IMR-90 (cell line): ENCODE measurements at regions not wholly inside any gene's neighbourhood (a gene's known extent, or its start where the extent isn't known, plus 50 kb on each side); places are given as distances from the start of the nearest gene placed in this dataset.

Source experiments
- ATAC-seq: fragments of 200-7000 bp; cut with Tn5 transposase; 2 replicates; pipeline ENCODE4 v1.9.1; 2020; ENCODE audit warnings: low read depth, mild to moderate bottlenecking, moderate library complexity
- BruUV-seq: library from RNA; stranded (reverse); fragments of 400-500 nt; replicated peaks from 2 replicates; lab custom pipeline; 2021; lab: Mats Ljungman, UMichigan
- CTCF ChIA-PET: fragments of 300-600 bp; formaldehyde crosslinking; extraction: SDS; loops from one replicate; lab custom pipeline; 2021; ENCODE audit warnings: antibody characterized with exemption; lab: Yijun Ruan, JAX
- POLR2A ChIA-PET: fragments of 300-600 bp; sonication (Branson Sonifier 250); formaldehyde crosslinking; loops from one replicate; lab custom pipeline; 2022; ENCODE audit warnings: antibody characterized with exemption; ENCODE audit not compliant: unreplicated experiment; lab: Charles Lee
- DNase-seq: peaks from one replicate; pipeline ENCODE4 v3.0.0; 2013
- H2AFZ ChIP-seq: replicated peaks from 2 replicates; pipeline ENCODE3; 2013; ENCODE audit warnings: low read length, mild to moderate bottlenecking; ENCODE audit not compliant: poor library complexity
- H2AK5ac ChIP-seq: 2 replicates; pipeline ENCODE4 v1.6.1; 2013; ENCODE audit warnings: low read depth, low read length, inconsistent platforms
- H2AK9ac ChIP-seq: replicated peaks from 2 replicates; pipeline ENCODE3; 2013; ENCODE audit warnings: mild to moderate bottlenecking, low read depth, low read length, moderate library complexity; ENCODE audit not compliant: poor library complexity
- H2BK120ac ChIP-seq: 2 replicates; pipeline ENCODE4 v1.6.1; 2013; ENCODE audit warnings: low read depth, low read length, inconsistent platforms
- H2BK15ac ChIP-seq: 3 replicates; pipeline ENCODE4 v1.6.1; 2013; ENCODE audit warnings: low read depth, low read length, inconsistent platforms
- H2BK20ac ChIP-seq: 2 replicates; pipeline ENCODE4 v1.6.1; 2013; ENCODE audit warnings: low read depth, mild to moderate bottlenecking, inconsistent platforms, low read length, moderate library complexity
- H2BK5ac ChIP-seq: 2 replicates; pipeline ENCODE4 v1.6.1; 2013; ENCODE audit warnings: mild to moderate bottlenecking, low read depth, low read length, inconsistent platforms; ENCODE audit not compliant: poor library complexity, severe bottlenecking
- H3K14ac ChIP-seq: replicated peaks from 2 replicates; pipeline ENCODE4 v1.6.1; 2013; ENCODE audit warnings: low read depth, low read length, inconsistent platforms
- H3K18ac ChIP-seq: 2 replicates; pipeline ENCODE4 v1.6.1; 2013; ENCODE audit warnings: low read depth, low read length, control low read depth
- H3K23ac ChIP-seq: 2 replicates; pipeline ENCODE4 v1.6.1; 2013; ENCODE audit warnings: low read depth, low read length, inconsistent platforms
- H3K27ac ChIP-seq: 2 replicates; pipeline ENCODE4 v1.5.1; 2013; ENCODE audit warnings: mild to moderate bottlenecking, control low read depth, low read length; ENCODE audit not compliant: insufficient read depth
- H3K27me3 ChIP-seq: 2 replicates; pipeline ENCODE4 v1.6.1; 2013; ENCODE audit warnings: low read length; ENCODE audit not compliant: control insufficient read depth, insufficient read depth
- H3K36me3 ChIP-seq: 2 replicates; pipeline ENCODE4 v1.6.1; 2013; ENCODE audit warnings: low read length, mixed read lengths; ENCODE audit not compliant: control insufficient read depth, insufficient read depth
- H3K4ac ChIP-seq: 2 replicates; pipeline ENCODE4 v1.6.1; 2013; ENCODE audit warnings: low read depth, low read length, inconsistent platforms
- H3K4me1 ChIP-seq: 2 replicates; pipeline ENCODE4 v1.6.1; 2013; ENCODE audit warnings: low read length, mixed read lengths; ENCODE audit not compliant: control insufficient read depth, insufficient read depth
- H3K4me2 ChIP-seq: 2 replicates; pipeline ENCODE4 v1.6.1; 2013; ENCODE audit warnings: low read depth, mild to moderate bottlenecking, control low read depth, low read length, moderate library complexity
- H3K4me3 ChIP-seq: 2 replicates; pipeline ENCODE4 v1.5.1; 2013; ENCODE audit warnings: low read depth, mild to moderate bottlenecking, control low read depth, low read length, moderate library complexity; ENCODE audit not compliant: insufficient read depth
- H3K56ac ChIP-seq: 2 replicates; pipeline ENCODE4 v1.6.1; 2013; ENCODE audit warnings: low read length, inconsistent platforms; ENCODE audit not compliant: insufficient read depth; ENCODE audit errors: extremely low read depth
- H3K79me1 ChIP-seq, 2 experiments: 2 replicates each; pipeline ENCODE4 v1.6.1; 2013; ENCODE audit warnings: low read length in 2 of 2, inconsistent platforms in 1 of 2, low read depth in 1 of 2
- H3K9ac ChIP-seq: 2 replicates; pipeline ENCODE4 v1.6.1; 2013; ENCODE audit warnings: low read depth, low read length, control low read depth
- H3K9me1 ChIP-seq: 2 replicates; pipeline ENCODE4 v1.6.1; 2013; ENCODE audit warnings: low read length, inconsistent platforms; ENCODE audit not compliant: insufficient read depth
- H3K9me3 ChIP-seq: 2 replicates; pipeline ENCODE4 v1.6.1; 2013; ENCODE audit warnings: low read length; ENCODE audit not compliant: control insufficient read depth, insufficient read depth
- H4K20me1 ChIP-seq: 2 replicates; pipeline ENCODE4 v1.6.1; 2013; ENCODE audit warnings: low read length, inconsistent platforms; ENCODE audit not compliant: insufficient read depth
- H4K5ac ChIP-seq: 2 replicates; pipeline ENCODE4 v1.6.1; 2013; ENCODE audit warnings: mild to moderate bottlenecking, low read depth, low read length, control low read depth
- H4K8ac ChIP-seq, 2 experiments: 2 replicates each; pipeline ENCODE4 v1.6.1; 2013; ENCODE audit warnings: low read depth in 2 of 2, low read length in 2 of 2, control low read depth in 1 of 2, inconsistent platforms in 1 of 2
- H4K91ac ChIP-seq: 2 replicates; pipeline ENCODE4 v1.6.1; 2013; ENCODE audit warnings: low read depth, low read length, inconsistent platforms; ENCODE audit not compliant: insufficient read depth
- CHD1 ChIP-seq: IDR thresholded peaks from 2 replicates; pipeline ENCODE4 v1.6.1; 2012; ENCODE audit warnings: low read depth, low read length, improper control_type of control experiment
- CTCF ChIP-seq: conservative IDR thresholded peaks from 2 replicates; pipeline ENCODE4 v1.5.1; 2012; ENCODE audit warnings: mild to moderate bottlenecking, low read depth, low read length, improper control_type of control experiment
- MAFK ChIP-seq: IDR thresholded peaks from 2 replicates; pipeline ENCODE4 v1.6.1; 2012; ENCODE audit warnings: low read depth, low read length, improper control_type of control experiment
- MAZ ChIP-seq: IDR thresholded peaks from 2 replicates; pipeline ENCODE4 v1.6.1; 2012; ENCODE audit warnings: low read depth, mild to moderate bottlenecking, low read length, improper control_type of control experiment, moderate library complexity, borderline replicate concordance
- POLR2A ChIP-seq: IDR thresholded peaks from 2 replicates; pipeline ENCODE4 v1.6.1; 2012; ENCODE audit warnings: mild to moderate bottlenecking, low read depth, low read length
- WGBS, 2 experiments: methylation state at CpG; one replicate each; pipeline versions ENCODE4 v1.1.5 to v1.1.7; 2013; ENCODE audit warnings: missing lambda C conversion rate in 2 of 2; ENCODE audit not compliant: insufficient read length in 1 of 2; ENCODE audit errors: extremely low coverage in 2 of 2; 5-methylcytosine and 5-hydroxymethylcytosine counted together
- dilution Hi-C: fragments of 300-500 bp; cut with HindIII; formaldehyde crosslinking; loops from one replicate; pipeline ENCODE4 v1.14.3; 2018; ENCODE audit warnings: low sequenced_read_pairs; ENCODE audit not compliant: unreplicated experiment
- in situ Hi-C: fragments of 300-500 bp; cut with MboI; formaldehyde crosslinking; loops from 3 replicates; pipeline ENCODE4 v1.14.3; 2019; ENCODE audit warnings: low sequenced_read_pairs, inconsistent platforms, mixed read lengths
- intact Hi-C: fragments of 100-400 bp; cut with micrococcal nuclease; formaldehyde crosslinking; loops from 2 replicates; pipeline ENCODE4 v1.10.0; 2022

- Histone ChIP-seq H3K9me1 (no peaks in the 10 kb centered on the region), H3K36me3 (no peaks in the 10 kb centered on the region), H2BK5ac (no peak overlapping the region), H4K8ac (no peak overlapping the region), H2BK20ac (no peak overlapping the region), H2BK15ac (no peak overlapping the region), H2BK120ac (no peak overlapping the region), H3K56ac (no peak overlapping the region), H3K79me1 (no peaks in the 10 kb centered on the region), H3K23ac (no peak overlapping the region), H3K14ac (no peak overlapping the region), H3K27me3 (no peaks in the 10 kb centered on the region), H2AFZ (no peak overlapping the region), H3K4ac (no peak overlapping the region), H3K4me1 (no peaks in the 10 kb centered on the region), H3K4me2 (no peak overlapping the region), H3K27ac (no peak overlapping the region), H3K9ac (no peak overlapping the region), H4K5ac (no peak overlapping the region), H2AK5ac (no peak overlapping the region), H2AK9ac (no peak overlapping the region), H3K9me3 (peaks cover 4% of the 10 kb centered on the region; the same call in 1 of the 2 replicates), H4K20me1 (no peaks in the 10 kb centered on the region), H4K91ac (no peak overlapping the region), H3K18ac (no peak overlapping the region), H3K4me3 (no peak overlapping the region)
- ATAC-seq = no peak
- in situ Hi-C loops = no loop called here
- DNase-seq = no peak
- intact Hi-C loops = no loop called here
- CTCF ChIA-PET = no interaction called here
- no CpG with 5 or more reads among the region's 3 CpGs for WGBS, 2 experiments
- POLR2A ChIA-PET = no interaction called here
- dilution Hi-C loops = no loop called here
- BruUV-seq = no TSS peak
- TF ChIP-seq CHD1 (no peak), CTCF (no peak), MAFK (no peak), MAZ (no peak), POLR2A (no peak)
These were observed 2314.9 kb downstream of the LRRC4C start for GRCh38 chr11:39144351-39145130.
